NCI-H128 (cell line): ENCODE measurements at regions not wholly inside any gene's neighbourhood (a gene's known extent, or its start where the extent isn't known, plus 50 kb on each side); places are given as distances from the start of the nearest gene placed in this dataset.
"Not testable (repeated sequence)": the region's sequence is repeated elsewhere in the genome, so short reads cannot be mapped to it uniquely, and the experiment has no call there.

ENCODE experiments used
- DNase-seq: peaks from one replicate; lab custom pipeline; 2025; ENCODE audit not compliant: unreplicated experiment; lab: John Stamatoyannopoulos, UW

DNA sequence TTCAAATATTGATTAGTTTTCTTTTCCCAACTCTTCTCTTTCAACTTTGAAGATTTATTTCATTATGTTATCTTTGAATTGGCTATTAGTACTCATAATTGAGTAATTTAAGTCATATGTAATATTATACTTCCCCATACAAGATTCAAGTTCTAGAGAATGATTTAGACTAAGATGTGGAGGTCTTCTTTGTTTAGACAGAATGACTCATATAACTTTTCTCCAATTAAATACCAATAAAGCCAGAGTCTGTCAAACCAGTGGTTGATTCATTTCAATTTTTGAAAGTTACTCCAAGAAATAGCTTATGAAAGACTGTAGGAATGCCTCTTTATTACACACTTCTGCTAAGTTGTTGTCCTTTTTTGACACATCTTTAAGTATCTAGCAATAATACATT, 115.8 kb upstream of the SLC35F3 start:
- no peak for DNase-seq

DNA sequence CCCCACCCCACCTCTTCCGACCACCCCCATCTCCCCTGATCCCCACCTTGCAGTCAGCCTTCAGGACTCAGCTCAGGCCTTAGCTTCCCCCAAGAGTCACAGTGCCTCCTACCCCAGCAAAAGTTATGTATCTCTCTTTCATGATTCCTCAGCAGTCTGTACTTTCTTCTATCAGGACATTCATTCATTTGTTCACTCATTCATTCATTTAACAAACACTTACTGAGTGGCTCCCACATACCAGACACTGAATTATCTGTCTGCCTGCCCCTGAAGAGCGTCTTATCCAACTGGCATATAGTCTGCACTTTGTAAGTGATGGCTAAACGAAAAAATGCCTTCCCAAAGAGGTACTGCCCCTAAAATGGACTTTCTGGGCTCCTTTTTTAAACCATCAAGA, 114.4 kb upstream of the SLC35F3 start:
- DNase-seq = no peak

DNA sequence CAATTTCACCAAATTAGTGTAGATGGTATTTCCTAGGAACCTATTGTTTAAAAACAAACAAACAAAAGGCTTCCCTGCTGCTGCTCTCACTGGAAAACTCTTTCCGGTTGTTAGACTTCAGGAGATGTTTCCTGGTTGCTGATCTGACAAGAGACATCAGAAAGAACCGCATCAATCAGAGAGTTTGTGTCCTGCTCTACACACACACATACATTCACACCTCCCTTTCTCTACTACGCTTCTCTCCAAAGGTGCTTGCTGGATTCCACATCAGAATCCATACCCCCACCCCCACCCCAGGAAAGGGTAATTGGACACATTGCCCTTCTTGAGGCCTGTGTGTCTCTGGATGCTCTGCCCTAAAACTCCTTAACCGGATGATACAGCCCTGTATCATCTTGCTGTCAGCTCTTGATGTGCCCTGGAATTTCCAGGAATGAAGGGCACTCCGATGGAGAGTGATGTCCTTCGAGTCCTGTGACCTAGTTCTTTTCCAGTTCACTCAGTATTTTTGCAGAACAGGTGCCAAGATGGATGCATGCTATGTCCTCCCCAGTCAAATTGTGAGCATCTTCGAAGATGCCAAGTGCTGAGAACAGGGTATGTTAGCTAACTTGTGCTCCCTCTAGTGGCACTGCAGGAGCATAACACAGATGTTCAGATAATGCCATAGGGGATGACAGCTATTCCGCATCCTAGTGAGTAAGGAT, 113.7 kb upstream of the SLC35F3 start:
- peak; percentile 42 for DNase-seq

DNA sequence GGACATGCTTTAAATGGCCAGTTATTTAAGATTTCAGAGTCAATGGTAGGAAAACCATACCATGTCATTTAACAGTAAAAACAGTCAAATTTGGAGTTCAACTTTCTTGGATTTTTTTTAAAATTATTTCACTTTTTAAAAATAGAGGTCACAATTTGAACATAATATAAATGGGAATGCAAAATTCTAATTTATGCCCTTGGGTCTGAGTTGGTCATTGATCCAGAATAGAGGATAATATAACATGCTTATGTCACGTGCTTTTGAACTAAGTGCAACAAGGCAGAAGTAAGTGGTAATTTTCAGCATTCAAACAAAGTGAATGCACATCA, 113.1 kb upstream of the SLC35F3 start:
- DNase-seq = no peak

DNA sequence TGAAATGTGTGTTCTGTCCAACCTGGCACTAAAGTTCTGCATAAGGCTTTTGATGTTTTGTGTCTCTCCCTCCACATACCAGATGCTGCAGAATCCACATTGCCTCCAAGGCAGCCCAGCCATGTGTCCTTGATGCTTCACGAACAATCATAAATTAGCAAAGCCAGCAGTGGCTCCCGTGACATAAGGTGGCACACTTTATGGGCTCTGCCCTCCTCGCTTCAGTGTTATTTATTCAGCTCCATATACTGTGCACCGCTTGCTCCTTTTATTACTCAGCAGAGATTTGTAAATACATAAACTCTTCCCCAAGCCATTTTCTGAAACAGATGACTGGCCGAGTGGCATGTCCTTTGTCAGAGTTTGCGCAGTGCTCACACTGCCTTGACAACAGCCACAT, 112.8 kb upstream of the SLC35F3 start:
- DNase-seq = no peak

DNA sequence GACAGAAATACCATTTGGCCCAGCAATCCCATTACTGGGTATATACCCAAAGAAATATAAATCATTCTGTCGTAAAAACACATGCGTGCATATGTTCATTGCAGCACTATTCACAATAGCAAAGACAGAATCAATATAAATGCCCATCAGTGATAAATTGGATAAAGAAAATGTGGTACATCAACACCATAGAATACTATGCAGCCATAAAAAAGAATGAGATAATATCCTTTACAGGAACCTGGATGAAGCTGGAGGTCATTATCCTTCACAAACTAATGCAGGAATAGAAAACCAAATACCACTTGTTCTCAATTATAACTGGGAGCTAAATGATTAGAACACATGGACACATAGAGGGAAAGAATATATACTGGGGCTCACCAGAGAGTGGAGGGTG, 109.6 kb upstream of the SLC35F3 start:
- no peak for DNase-seq

DNA sequence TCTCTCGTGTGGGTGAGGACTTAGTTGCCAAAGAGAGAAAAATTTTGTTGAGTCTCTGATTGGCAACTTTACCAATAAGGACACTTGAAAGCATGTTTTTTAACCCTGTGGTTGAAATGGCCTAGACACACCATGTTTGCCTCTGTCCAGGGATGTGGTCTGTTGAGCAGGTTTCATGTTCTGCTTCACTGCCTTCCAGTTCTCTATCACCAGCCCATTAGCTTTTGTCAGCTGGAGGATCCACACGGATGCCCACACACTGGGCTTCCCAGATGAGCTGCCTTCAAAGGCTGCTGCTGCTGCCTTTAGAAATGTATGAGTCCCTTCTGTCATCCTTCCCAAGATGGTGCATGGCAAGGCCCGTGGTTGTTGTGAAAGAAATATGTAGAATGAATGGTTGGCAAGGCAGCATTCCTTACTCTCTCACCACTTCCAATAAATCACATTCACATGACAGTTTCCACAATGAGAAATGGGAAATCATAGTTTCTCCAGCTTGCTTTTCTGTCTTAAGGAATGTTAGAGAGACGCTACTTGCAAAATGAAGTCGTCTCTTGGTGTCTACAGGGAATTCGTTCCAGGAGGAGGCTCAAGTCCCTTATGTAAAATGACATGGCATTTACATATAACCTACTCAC, 108.2 kb upstream of the SLC35F3 start:
- DNase-seq = no peak

DNA sequence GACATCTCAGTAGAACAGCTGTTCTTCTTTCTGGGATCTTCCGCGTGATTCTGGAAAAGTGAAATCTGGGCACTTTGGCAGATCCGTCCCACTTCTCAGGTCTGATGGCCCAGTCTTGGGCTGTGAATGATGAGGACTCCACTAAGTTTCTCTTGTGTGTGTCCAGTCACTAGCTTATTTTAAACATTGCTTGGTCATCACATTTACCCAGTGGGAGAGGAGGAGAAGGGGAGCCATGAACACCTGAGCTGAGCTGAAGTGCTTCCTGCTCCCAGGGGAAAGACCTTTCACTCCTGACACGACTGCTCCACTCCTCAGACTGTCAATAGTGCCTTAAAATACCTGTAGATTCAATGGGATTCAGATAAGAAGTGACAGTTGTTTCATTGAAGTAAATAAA, 101.9 kb upstream of the SLC35F3 start:
- no peak for DNase-seq

DNA sequence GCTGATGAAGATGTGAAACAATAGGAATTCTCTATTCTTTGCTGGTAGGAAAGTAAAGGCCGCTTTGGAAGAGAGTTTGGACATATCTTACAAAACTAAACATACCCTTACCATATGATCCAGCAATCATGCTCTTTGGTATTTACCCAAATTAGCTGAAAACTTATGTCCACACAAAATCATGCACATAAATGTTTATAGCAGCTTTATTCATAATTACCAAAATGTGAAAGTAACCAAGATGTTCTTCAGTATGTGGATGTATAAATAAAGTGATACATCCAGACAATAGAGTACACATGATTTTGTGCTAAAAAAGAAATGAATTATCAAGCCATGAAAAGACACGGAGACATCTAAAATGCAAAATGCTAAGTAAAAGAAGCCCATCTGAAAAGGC, 98.7 kb upstream of the SLC35F3 start:
- DNase-seq = no peak

DNA sequence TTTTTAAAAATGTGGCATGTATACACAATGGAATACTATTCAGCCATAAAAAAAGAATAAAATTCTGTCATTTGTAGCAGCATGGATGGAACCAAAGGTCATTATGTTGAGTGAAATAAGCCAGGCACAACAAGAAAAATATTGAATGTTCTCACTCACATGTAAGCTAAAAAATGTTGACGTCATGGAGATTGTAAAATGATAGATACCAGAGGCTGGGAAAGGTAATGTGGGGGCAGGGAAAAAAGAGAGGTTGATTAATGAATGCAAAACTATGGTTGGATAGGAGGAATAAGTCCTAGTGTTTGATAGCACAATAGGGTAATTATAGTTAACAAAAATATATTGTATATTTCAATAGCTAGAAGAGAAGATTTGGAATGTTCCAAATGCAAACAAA, 89.1 kb upstream of the SLC35F3 start:
- no peak for DNase-seq

DNA sequence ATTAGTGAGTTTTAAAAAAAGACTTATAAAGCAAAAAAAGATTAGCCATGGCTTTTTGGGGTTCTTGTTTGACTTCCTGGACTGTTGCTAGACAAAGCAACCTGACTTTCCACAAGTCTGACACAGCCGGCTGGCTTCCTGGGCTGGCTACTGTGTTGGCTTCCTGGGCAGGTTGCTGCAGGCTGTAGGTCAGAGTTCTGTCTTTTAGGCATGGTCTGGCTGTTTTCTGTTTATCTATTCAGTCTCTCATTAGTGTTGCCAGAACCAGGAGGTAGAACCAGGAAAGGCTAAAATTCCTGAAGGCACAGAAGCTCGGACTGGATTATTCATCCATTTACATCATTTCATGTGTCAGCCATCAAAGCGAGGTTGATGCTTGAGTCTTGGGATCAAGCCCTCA, 88.6 kb upstream of the SLC35F3 start:
- DNase-seq = no peak

DNA sequence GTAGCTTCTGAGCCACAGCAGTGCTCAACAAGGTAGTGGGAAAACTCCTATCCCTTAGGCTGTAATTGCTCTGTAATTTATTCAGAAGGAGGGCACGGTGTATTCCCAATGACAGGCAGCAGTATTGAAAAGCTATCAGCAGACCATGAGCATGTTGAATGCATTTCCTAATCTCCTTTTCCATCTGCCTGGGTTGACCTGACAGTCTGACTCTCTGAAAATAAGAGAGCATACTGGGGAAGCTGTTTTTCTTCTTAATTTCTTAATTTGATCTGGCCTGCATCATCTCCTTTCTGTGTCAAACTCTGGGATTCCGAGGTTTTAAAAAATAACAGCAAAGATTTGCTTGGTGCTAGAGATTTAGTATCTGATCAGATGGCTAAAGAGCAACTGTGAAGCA, 88.1 kb upstream of the SLC35F3 start:
- DNase-seq = no peak

DNA sequence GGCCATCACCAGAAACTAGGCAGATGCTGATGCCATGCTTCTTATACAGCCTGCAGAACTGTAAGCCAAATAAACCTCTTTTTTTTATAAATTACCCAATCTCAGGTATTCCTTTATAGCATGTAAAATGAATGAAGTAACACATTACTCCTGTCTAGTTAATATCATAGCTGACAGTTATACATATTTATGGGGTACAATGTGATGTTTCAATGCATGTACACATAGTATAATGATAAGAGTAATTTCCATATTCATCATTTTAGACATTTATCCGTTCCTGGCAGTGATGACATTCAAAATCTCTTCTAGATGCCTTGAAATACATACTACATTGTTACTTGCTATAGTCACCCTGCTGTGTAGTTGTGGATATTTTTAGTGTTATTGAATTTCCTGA, 85.4 kb upstream of the SLC35F3 start:
- DNase-seq = no peak

DNA sequence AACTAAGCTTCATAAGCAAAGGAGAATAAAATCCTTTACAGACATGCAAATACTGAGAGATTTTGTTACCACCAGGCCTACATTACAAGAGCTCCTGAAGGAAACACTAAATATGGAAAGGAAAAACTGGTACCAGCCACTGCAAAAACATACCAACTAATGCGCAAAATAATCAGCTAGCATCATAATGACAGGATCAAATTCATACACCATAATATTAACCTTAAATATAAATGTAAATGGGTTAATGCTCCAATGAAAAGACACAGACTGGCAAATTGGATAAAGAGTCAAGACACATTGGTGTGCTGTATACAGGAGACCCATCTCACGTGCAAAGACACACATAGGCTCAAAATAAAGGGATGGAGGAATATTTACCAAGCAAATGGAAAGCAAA, 80.3 kb upstream of the SLC35F3 start:
- DNase-seq = not testable (repeated sequence)

DNA sequence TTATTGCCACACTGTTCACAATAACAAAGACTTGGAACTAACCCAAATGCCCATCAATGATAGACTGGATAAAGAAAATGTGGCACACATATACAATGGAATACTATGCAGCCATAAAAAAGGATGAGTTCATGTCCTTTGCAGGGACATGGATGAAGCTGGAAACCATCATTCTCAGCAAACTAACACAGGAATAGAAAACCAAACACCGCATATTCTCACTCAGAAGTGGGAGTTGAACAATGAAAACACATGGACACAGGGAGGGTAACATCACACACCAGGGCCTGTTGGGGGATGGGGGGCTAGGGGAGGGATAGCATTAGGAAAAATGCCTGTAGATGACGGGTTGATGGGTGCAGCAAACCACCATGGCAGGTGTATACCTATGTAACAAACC, 76.5 kb upstream of the SLC35F3 start:
- not testable (repeated sequence) for DNase-seq

DNA sequence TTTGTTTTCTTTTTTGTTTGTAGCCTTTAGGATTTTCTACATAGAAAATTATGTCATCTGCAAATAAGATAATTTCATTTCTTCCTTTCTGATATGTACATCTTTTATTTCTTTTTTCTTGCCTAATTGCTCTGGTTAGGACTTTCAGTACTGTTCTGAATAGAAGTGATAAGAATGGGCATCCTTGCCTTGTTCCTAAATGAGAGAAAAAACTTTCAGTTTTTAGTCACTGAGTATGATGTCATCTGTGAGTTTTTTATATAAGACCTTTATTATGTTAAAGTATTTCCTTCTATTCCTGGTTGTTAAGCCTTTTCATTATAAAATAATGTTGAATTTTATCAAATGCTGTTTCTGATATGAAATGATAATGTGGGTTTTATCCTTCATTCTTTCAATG, 76.0 kb upstream of the SLC35F3 start:
- DNase-seq = no peak

DNA sequence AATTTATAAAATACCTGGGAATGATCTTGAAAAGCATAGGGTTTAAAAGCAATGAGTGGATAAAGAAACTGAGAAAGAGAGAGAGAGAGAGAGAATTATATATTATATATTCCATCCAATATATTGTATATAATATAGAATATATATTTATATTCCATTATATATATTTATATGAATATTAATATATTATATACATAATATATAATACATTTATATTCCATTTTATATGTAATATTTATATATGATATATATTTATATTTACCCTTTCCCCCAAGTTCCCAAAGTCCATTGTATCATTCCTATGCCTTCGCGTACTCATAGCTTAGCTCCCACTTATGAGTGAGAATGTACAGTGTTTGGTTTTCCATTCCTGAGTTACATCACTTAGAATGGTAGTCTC, 69.9 kb upstream of the SLC35F3 start:
- DNase-seq = no peak

DNA sequence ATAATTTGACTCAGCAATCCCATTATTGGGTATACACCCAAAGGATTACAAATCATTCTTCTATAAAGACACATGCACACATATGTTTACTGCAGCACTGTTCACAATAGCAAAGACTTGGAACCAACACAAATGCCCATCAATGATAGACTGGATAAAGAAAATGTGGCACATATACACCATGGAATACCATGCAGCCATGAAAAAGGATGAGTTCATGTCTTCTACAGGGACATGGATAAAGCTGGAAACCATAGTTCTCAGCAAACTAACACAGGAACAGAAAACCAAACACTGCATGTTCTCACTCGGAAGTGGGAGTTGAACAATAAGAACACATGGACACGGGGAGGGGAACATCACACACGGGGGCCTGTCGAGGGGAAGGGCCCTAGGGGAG, 66.3 kb upstream of the SLC35F3 start:
- not testable (repeated sequence) for DNase-seq

DNA sequence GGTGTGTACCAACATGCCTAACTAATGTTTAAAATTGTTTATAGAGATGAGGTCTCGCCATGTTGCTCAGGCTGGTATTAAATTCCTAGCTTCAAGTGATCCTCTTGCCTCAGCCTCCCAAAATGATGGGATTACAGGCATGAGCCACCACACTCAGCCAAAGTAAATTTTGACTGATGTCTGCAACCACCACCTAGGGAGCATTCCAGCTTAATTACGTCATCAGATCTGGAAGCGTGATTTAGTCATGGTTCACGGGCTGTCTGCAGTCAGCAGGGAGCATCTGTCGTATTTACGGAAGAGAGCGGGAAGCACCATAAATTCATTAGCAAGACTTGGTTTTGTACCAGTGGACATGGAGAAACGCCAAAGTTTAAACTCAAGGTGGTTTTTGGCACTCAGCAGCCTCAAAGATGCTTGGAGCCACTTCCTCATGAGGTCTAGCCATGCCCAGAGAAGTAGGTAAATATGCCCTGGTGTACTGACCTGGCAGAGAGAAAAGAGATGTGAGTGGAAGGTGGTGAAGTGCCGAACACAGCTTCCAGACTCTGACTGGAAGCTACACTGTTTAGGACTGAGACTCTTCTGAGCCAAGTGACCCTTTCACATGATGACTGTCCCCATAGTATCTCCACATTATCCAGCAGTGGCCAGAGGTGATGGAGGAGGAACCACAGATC, 60.8 kb upstream of the SLC35F3 start:
- no peak for DNase-seq

DNA sequence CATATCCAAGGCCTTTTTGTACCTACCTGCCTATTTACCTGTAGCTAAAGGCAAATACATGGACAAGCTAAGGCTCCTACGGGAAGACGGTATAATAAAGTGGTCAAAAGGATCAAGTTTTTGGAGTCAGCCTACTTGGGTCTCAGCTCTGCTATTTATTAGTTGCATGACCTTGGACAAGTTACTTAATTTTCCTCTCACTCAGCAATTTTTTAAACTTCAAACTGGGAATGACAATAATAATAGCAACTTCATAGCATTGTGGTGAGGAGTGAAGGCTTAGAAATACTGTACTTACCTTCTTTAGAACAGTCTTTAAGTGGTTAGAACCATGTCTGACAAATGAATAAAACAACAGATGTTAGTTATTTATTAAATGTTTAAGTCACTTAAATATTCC, 60.2 kb upstream of the SLC35F3 start:
- DNase-seq = no peak

DNA sequence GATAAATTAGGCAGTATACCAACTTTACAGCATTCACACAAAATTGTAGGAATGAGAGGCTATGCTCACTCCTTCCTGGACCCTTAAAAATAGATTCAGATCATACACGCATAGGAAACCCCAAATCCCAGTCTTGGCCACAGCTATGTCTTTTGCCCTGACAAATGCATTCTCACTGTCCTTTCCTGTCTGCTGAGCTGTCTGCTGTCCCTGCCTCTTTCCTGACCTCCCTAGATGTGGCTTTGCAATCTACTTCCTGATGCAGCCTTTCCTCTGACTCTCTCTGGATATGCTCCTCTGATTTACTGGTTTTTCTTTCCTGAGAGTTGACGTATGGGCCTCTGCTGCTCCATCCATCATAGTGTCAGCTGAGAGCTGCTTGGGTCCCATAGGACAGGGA, 59.8 kb upstream of the SLC35F3 start:
- DNase-seq = no peak
